ENCODE measurements at regions not wholly inside any gene's neighbourhood (a gene's known extent, or its start where the extent isn't known, plus 50 kb on each side); places are given as distances from the start of the nearest gene placed in this dataset.

DNA sequence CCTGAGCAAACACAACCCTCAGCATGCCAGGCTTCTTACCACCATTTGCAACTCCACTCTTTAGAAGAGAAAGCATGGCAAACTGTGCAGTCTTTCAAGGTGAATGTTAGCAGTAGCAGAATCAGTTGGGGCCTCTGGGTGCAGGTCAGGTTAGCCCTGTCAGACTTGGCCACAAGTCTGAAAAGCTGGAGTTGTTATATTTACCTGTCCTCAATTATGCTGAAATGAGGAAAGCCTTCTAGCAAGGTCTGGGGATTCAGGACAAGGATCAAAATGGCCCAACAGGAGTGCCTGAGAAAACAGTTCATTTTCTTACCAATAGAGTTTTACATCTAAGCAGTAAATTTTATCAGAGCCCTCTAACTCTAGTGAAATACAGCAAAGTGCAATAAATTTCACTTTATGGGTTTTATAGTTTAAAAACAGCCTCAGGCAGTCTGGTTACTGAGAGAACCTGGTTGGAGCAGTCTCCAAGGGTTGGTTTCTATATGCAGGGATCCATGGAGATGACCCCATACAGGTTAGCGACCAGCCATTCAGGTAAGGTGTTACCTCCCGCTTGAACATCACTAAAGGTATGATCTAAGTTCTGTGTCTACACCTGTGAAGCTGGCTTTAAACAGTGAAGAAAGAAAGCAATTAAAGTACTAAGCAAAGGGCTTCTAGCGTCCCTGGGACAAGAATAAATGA, 212.5 kb upstream of the MPPED2 start:
- Histone ChIP-seq H3K9me3 (ENCODE audit: control insufficient read depth in 4 of 4, insufficient read depth in 3 of 4, low read length in 3 of 4) (peaks cover 0 to 4% (median under 1%) of the 10 kb centered on the region in 4 donors), H3K36me3 (ENCODE audit: control insufficient read depth in 4 of 4, insufficient read depth in 4 of 4, low read length in 4 of 4) (no peaks in the 10 kb centered on the region), H3K4me3 (no peak overlapping the region), H3K4me1 (ENCODE audit: control insufficient read depth in 5 of 5, insufficient read depth in 5 of 5, low read length in 5 of 5) (no peaks in the 10 kb centered on the region), H3K27ac (ENCODE audit: low read depth in 1 of 2, low read length in 1 of 2) (no peak overlapping the region), H3K27me3 (ENCODE audit: control insufficient read depth in 3 of 3, insufficient read depth in 3 of 3, low read length in 2 of 3) (no peaks in the 10 kb centered on the region), H3K9ac (ENCODE audit: insufficient read depth in 1 of 2, low read length in 2 of 2) (no peak overlapping the region)
- ATAC-seq (ENCODE audit: insufficient read depth, low FRiP score) = no peak
- no peak for DNase-seq
- 90 to 92% methylated on average over 3 of the region's 3 CpGs for WGBS, 2 donors
- TF ChIP-seq, protein P1, sequence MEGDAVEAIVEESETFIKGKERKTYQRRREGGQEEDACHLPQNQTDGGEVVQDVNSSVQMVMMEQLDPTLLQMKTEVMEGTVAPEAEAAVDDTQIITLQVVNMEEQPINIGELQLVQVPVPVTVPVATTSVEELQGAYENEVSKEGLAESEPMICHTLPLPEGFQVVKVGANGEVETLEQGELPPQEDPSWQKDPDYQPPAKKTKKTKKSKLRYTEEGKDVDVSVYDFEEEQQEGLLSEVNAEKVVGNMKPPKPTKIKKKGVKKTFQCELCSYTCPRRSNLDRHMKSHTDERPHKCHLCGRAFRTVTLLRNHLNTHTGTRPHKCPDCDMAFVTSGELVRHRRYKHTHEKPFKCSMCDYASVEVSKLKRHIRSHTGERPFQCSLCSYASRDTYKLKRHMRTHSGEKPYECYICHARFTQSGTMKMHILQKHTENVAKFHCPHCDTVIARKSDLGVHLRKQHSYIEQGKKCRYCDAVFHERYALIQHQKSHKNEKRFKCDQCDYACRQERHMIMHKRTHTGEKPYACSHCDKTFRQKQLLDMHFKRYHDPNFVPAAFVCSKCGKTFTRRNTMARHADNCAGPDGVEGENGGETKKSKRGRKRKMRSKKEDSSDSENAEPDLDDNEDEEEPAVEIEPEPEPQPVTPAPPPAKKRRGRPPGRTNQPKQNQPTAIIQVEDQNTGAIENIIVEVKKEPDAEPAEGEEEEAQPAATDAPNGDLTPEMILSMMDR (IDR thresholded peaks at IDR 0.05; ENCODE audit: control extremely low read depth, extremely low read depth) = no peak

DNA sequence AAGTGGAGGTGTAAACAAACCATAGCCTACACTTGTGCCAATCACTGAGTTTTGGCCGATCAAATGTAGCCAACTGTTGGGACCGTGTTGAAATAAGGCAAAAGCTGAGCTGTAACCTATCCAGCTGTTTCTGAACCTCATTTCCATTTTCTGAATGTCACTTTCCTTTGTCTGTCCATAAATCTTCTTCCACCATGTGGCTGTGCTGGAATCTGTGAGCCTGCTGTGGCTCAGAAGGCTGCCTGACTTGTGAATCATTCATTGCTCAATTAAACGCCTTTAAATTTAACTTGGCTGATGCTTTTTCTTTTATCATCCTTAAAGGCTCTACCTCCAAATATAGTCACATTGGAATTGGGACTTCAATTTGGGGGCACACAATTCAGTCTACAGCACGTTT, 203.1 kb upstream of the MPPED2 start:
- H3K36me3 ChIP-seq (ENCODE audit: control insufficient read depth in 4 of 4, insufficient read depth in 4 of 4, low read length in 4 of 4) = no peaks in the 10 kb centered on the region
- no peaks in the 10 kb centered on the region for H3K27me3 ChIP-seq (ENCODE audit: control insufficient read depth in 3 of 3, insufficient read depth in 3 of 3, low read length in 2 of 3)
- no peak overlapping the region for H3K27ac ChIP-seq (ENCODE audit: low read depth in 1 of 2, low read length in 1 of 2)
- H3K9me3 ChIP-seq (ENCODE audit: control insufficient read depth in 4 of 4, insufficient read depth in 3 of 4, low read length in 3 of 4) = no peaks in the 10 kb centered on the region
- WGBS, 2 donors = 84 to 85% methylated on average over 4 of the region's 4 CpGs
- ATAC-seq (ENCODE audit: insufficient read depth, low FRiP score) (no peak), DNase-seq (no peak)
- peaks cover 0 to 7% (median 0%) of the 10 kb centered on the region in 5 donors for H3K4me1 ChIP-seq (ENCODE audit: control insufficient read depth in 5 of 5, insufficient read depth in 5 of 5, low read length in 5 of 5)
- no peak overlapping the region for H3K4me3 ChIP-seq
- TF ChIP-seq, protein P1 (IDR thresholded peaks at IDR 0.05; ENCODE audit: control extremely low read depth, extremely low read depth) = no peak
- no peak overlapping the region for H3K9ac ChIP-seq (ENCODE audit: insufficient read depth in 1 of 2, low read length in 2 of 2)

DNA sequence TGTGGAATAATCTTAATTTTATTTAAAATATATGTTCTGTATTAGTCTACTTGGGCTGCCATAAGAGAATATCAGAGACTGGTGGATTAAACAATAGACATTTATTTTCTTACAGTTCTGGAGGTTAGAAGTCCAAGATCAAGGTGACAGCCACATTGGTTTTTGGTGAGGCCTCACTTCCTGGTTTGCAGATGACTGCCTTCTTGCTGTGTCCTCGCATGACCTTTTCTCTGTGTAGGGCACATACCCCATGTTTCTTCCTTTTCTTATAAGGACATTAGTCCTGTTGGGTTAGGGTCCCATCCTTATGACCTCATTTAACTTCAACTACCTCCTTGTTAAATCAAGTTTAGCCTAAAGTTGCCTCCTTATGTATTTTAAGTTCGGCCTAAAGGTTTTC, 202.7 kb upstream of the MPPED2 start:
- Histone ChIP-seq H3K27me3 (ENCODE audit: control insufficient read depth in 3 of 3, insufficient read depth in 3 of 3, low read length in 2 of 3) (no peaks in the 10 kb centered on the region), H3K36me3 (ENCODE audit: control insufficient read depth in 4 of 4, insufficient read depth in 4 of 4, low read length in 4 of 4) (no peaks in the 10 kb centered on the region), H3K9me3 (ENCODE audit: control insufficient read depth in 4 of 4, insufficient read depth in 3 of 4, low read length in 3 of 4) (no peaks in the 10 kb centered on the region), H3K4me1 (ENCODE audit: control insufficient read depth in 5 of 5, insufficient read depth in 5 of 5, low read length in 5 of 5) (peaks cover 0 to 7% (median 0%) of the 10 kb centered on the region in 5 donors), H3K9ac (ENCODE audit: insufficient read depth in 1 of 2, low read length in 2 of 2) (no peak overlapping the region), H3K4me3 (no peak overlapping the region), H3K27ac (ENCODE audit: low read depth in 1 of 2, low read length in 1 of 2) (no peak overlapping the region)
- DNase-seq (no peak), ATAC-seq (ENCODE audit: insufficient read depth, low FRiP score) (no peak)
- TF ChIP-seq, protein P1 (IDR thresholded peaks at IDR 0.05; ENCODE audit: control extremely low read depth, extremely low read depth) = no peak
- 87 to 90% methylated on average over 2 of the region's 2 CpGs for WGBS, 2 donors

All from lung (tissue), 11 donors.